Stimulated activated CD4-positive, alpha-beta T cell treated with anti-CD3 and anti-CD28 coated beads, Interleukin-2, amount 100 ng/mL, for 48 hours (primary cell): ENCODE measurements at regions not wholly inside any gene's neighbourhood (a gene's known extent, or its start where the extent isn't known, plus 50 kb on each side); places are given as distances from the start of the nearest gene placed in this dataset.
"Not testable (repeated sequence)": the region's sequence is repeated elsewhere in the genome, so short reads cannot be mapped to it uniquely, and the experiment has no call there.

Source experiments
- DNase-seq, 2 donors: peaks; one replicate each; pipeline ENCODE4 v3.0.0-alpha.2; 2020

DNA sequence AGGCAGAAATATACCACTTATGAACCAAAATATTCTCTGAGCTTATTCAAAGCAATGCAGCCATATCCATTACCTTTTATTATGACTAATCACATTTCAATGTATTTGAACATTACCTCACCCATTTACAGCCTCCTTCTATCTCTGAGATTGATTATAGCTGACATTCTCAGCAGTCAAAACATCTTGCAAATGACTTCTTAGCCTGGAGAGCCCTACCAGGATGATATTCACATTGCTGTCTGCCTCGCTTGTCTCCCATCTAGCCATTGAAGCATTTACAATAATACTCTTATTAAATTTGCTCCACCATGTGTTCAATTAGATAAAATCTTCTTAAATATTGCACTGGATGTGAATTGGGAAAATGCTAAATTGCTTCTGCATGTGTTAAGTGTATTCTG, 1879.9 kb upstream of the ACO1 start:
- DNase-seq = no peak

DNA sequence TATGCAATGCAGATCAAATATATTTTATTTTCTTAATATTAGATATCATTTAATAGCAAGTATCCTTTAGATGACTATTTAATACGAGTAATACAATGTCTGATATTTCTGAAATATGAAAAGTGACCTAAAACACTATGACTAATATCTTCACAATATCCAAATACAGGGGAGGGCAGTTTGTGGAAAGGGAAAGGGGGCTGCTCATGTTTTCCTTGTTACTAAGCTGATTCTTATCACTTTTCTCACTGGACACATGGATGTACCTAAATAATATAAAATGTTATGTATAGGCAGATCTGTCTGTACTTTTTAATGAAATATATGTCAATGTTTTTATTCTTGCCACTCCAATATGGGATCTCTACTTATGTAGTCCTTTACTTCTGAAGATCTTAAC, 1879.1 kb upstream of the ACO1 start:
- DNase-seq = no peak

DNA sequence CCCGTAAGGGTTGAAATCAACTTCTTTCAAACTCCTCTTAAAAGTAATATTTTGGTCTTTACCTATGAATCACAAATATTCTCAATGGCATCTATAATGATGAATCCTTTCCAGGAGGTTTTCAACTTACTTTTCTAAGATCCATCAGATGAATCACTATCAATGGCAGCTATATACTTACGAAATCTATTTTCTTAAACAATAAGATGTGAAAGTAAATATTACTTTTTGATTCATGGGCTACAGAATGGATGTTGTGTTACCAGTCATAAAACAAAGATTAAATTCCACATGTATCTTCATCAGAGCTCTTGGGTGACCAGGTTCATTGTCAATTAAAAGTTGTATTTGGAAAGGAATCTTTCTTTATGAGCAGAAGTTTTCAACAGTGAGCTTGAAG, 1877.7 kb upstream of the ACO1 start:
- DNase-seq = no peak

DNA sequence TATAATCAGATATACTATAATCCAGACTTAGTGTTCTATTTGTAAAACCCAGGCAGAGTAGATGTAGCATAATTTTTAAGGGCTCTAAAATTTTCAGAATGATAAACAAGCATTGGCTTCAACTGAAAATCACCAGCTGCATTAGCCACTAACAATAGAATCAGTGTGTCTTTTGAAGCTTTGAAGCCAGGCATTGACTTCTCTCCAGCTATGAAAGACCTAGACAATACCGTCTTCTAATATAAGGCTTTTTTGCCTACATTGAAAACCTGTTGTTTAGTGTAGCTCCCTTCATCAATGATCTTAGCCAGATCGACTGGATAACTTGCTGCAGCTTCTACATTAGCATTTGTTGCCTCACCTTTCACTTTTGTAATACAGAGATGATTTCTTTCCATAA, 1877.3 kb upstream of the ACO1 start:
- no peak for DNase-seq

DNA sequence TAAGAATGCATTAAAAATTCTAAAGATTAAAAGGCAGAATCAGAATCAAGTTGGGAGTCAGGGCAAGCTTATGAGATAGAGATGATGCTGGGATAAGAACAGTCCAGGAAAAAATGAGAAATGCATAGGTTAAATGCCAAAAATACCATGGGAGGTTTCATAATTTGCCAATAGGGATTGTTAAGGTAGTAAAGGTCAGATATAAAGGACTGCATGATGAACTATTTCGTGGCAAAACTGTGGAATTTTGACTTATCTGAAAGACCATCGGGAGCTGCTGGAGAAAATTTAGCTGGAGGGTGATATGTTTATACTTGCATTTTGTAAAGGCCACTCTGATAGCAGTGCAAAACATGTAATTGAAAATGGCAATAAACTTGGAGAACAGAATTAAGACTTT, 1872.8 kb upstream of the ACO1 start:
- DNase-seq = no peak

DNA sequence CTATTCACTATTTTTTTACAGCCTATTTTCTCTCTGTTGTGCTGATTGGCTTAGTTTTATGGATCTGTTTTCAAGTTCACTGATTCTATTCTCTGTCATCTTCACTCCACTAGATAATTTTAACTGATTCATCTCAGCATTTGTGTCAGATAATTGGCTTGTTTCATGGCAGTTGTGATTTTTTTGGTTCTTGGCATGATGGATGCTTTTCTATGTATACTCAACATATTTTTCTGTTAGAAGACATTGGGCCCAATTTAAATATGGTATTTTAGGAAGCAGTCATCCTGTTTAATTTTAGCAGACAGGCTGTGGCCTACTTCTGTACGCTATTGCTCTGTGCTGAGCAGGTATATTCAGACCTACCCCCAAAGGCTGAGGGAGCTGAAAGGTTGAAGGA, 1865.3 kb upstream of the ACO1 start:
- DNase-seq = no peak

DNA sequence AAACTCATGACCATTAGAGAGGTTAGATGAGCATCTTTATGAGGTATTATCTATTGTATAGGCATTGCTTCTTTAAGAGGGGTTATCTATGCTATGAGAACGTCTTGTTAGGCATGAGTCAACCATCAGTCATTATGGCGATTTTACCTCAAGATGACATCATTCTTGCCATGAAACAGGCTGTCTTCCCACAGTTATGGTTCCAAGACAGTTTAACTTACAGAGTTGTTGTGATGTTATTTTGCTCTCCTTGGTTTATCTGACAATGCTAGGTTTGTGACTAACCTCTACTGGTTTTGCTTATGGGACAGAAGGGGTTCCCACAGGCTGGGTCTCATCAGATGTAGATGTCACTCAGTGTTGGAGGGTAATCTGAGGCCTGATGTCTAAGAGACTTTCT, 1864.7 kb upstream of the ACO1 start:
- no peak for DNase-seq

DNA sequence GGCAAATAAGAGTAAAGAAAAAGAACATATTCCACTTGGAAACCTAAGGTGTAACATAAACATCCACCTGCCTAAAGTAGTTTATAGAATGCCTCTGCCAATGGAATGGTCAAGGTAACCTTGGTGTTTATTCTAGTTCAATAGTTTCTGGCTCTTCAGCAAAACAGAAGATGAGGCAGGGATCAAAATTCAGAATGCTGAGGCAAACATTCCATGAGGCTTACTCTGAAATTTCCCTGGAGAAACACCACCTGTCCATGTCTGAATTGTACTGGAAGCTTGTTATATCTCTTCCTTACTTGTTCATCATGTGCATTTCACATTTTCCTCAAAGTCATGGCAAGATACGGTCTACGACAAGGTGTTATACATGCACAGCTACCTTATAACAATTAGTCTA, 1862.4 kb upstream of the ACO1 start:
- DNase-seq = no peak

DNA sequence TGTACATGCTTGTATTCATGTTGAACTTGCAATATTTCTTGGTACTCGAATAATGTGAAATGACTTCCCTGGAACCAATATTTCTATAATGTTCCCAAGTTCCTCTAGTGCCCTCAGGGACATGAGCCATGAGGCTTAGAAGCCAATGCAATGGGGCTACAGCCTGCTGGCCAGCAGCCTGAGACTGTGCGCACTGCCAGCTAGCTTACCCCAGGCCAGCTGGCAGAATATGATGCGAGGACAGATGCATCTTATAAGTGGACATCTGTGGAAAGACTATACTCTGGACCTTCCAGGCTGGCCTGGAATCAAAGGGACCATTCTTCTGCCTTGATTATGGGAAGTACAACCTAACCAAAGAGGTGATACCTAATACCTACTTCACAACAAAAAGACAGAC, 1862.0 kb upstream of the ACO1 start:
- DNase-seq = no peak

DNA sequence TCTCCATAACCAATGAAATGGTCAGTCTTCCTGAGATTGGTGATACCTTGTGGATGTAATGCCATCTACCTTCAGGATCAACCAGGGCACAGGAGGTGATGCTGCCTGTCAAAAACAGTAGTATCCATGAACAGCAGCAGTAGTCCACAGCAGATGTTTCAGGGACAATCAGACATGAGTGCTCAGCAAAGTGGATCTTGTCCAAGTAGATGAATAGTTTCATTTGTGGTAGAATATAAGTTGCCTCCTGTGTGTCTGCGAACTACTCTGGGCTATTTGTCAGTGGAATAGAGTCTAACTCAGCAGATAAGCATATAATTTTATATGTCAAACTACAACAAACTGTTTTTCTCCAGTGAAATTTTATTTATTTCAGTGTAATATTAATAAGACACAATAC, 1860.1 kb upstream of the ACO1 start:
- DNase-seq = no peak

DNA sequence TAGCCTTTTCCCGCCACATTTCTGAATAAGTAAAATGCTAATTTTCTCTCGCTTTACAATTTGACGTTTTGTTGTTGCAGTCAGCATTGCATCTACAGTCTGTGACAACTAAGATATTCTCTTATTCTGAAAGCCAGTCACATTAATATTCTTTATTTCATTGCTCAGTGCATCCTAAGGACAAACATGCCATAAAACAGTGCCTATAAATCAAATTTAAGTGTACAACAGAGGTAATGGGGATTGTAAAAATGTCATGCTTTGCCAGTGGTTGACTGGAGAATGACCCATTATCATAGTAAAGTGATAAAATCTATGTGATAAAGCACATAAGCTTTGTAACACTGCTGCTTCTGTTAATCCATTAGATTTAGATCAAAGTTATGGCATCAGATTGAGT, 1850.0 kb upstream of the ACO1 start:
- DNase-seq = no peak

DNA sequence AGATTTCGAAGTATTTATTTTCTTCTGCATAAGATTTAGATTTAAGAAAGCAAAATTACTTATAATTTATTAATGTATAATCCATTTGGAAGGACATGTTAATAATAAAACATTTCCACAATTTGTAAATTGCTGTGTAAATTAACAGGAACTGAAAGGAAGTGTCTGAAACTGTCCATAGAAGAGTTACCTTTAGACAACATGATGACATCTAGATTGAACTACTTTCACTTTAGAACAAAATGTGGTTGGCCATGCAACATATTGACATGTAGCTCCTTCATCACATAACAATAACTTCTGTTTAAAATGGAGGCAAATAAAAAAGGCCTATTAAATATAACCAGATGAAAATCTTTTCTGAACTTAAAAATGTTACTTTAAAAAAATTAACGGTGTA, 1849.5 kb upstream of the ACO1 start:
- no peak for DNase-seq

DNA sequence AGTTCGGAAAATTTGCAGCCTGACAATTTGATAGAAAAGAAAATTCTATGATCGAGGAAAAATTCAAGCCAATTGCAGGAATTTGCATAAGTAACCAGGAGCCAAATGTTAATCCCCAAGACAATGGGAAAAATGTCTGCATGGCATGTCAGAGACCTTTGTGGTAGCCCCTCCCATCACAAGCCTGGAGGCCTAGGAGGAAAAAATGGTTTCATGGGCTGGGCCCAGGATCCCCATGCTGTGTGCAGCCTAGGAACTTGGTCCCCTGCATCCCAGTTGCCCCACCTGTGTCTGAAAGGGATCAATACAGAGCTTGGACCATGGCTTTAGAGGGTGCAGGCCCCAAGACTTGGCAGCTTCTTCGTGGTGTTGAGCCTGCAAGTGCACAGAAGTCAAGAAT, 1847.9 kb upstream of the ACO1 start:
- no peak for DNase-seq

DNA sequence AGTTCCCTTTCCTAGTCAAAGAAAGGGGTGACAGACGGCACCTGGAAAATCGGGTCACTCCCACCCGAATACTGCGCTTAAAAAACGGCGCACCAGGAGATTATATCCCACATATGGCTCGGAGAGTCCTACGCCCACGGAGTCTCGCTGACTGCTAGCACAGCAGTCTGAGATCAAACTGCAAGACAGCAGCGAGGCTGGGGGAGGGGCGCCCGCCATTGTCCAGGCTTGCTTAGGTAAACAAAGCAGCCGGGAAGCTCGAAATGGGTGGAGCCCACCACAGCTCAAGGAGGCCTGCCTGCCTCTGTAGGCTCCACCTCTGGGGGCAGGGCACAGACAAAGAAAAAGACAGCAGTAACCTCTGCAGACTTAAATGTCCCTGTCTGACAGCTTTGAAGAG, 1844.7 kb upstream of the ACO1 start:
- DNase-seq = not testable (repeated sequence)

DNA sequence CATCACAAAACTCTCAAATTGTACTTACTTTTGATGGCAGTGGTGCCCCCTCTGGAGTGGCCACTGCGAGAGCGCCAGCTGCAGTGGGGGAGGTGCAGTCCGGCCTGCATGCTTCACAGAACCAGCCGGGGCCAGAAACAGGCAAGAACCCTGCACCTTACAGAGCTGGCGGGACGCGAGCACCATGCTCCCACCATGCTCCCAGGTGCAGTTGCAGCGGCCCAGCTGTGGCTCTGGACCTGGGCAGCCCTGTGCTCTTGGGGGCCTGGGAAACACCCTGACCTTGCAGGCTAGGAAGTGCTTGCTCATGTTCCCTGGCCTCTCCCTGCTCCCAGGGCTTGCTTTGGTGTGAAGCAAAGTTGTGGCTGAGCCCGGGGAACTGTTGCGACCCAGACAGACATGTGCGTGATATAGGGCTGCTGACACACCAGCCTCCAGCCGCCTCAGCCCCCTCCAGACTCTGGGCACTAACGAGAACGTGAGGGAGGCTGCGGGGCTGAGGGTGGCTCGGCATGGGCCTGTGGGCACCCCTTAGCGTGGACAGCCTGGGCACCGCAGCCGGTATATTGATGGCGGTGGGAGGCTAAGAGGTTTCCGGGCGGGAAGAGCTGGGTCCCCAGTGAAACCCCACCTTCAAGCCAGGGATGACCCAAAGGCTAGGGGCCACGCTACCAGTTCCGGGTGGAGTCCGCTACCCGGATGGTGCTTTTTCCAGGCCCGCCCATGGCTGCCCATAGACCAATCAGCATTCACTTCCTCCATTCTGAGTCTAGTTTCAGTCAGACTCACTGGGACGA, 1809.9 kb upstream of the ACO1 start:
- no peak for DNase-seq

DNA sequence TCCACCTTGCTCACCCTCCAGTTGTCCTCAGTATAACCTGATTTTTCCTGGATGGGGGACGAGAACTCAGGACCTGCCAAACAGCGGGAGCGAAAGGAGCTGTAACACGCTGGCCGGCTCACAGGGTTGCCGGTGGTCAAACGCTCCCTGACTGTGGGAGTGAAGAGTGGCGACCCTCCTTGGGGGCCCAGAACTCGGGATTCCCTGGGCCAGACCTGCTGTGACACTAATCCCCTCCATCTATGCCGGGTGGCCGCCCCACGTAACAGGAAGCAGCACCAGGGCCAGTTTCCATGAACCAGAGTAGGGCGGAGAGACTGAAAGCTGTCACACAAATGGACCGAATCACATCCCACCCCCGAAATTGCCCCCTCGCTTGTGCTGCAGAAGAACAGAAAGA, 1809.2 kb upstream of the ACO1 start:
- DNase-seq = no peak

DNA sequence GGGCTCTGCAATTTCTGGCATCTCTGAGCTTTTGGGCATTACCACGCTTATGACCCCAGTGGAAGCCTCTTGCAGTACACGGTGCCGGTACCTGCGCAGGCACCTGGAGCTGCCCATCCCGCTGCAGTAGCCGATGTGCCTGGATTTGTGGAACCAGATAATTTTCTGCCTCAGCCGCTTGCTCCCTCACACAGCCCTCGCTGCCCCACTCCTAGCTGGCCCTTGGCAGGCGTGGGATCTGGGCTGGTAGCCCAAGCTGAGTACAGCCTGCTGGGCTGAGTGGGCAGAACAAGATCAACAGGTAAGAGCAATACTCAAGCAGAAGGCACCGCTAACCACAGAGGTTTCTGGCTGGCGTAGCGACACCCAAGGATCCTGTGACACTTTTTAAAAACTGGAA, 1808.8 kb upstream of the ACO1 start:
- DNase-seq = no peak

DNA sequence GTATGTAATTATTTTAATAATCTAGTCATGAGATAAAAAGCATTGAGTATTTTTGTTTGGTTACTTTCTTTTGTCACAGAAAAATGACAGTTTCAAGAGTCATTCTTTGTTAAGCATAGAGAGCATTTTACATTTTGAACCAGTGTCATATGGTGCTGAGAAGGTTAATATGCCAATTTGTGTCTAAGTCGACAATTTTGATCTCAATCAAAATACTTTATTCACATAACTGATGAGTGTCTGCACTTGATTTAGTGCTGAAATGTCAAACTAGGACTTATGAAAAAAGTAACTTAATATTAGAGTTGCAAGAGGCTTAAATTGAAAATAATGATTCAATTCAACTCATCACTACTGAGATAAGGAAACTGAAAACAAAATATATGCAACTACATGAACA, 1804.6 kb upstream of the ACO1 start:
- DNase-seq = no peak

DNA sequence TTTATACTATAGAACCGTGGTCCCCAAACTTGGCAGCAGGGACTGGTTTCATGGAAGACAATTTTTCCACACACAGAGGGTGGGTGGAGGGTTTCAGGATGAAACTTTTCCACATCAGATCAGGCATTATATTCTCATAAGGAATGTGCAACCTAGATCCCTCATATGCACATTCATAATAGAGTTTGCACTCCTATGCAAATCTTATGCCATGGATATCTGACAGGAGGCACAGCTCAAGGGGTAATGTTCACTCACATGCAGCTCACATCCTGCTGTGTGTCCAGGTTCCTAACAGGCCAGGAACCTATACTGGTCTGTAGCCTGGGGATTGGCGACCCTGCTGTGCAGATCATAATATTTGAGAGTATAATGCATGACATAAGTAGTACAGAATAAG, 1802.2 kb upstream of the ACO1 start:
- DNase-seq = no peak

DNA sequence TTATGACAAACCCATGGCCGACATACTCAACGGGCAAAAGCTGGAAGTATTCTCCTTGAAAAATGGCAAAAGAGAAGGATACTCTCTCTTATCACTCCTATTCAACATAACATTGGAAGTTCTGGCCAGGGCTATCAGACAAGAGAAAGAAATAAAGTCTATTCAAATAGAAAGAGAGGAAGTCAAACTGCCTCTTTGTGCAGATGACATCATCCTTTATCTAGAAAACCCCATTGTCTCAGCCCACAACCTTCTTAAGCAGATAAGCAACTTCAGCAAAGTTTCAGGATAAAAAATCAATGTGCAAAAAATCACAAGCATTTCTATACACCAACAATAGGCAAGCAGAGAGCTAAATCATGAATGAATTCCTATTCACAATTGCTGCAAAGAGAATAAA, 1799.9 kb upstream of the ACO1 start:
- no peak for DNase-seq

DNA sequence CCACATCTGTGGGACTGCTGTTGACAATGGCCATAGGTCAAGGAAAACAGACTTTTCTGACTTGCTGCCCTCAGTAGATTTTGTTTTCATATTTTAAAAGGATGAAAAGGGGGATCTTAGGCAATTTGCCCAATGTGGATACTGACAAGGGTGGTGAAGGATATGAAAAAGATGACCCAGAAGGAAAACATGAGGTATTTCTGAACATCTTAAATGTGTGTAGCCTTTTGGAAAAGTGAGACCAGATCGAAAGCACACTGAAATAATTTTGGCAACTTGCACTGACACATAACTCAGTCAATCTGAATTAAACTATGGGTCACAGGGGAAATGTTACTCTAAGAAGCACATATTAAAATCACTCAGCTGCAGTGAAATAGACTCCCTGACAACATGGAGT, 1793.0 kb upstream of the ACO1 start:
- no peak for DNase-seq

DNA sequence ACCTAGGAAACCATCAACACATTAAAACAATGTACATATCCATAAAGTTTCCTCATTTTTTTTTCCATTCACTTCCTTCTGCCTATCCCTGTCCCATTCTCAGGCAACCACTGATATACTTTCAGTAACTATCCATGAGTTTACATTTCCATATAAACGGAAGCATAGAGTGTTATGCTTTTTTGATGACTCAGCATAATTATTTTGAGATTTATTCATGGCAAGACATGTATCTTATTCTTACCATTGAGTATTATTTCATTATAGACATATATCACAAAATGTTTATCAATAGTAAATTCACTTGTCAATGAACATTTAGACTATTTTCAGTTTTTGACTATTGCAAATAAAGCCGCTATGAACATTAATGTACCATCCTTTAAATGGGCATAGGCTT, 1786.8 kb upstream of the ACO1 start:
- no peak for DNase-seq

DNA sequence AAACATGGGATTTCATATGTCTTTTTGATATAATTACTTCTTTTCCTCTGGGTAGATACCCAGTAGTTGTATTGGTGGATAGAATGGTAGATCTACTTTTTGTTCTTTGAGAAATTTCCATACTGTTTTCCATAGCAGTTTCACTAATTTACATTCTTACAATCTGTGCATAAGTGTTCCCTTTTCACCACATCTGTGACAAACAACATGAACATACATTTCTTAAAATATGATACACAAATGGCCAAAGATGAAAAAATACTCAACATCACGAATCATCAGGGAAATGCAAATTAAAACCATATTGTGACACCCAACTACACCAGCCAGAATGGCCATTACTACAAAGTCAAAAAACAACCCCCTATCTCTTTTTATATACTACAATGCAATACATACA, 1778.5 kb upstream of the ACO1 start:
- no peak for DNase-seq

DNA sequence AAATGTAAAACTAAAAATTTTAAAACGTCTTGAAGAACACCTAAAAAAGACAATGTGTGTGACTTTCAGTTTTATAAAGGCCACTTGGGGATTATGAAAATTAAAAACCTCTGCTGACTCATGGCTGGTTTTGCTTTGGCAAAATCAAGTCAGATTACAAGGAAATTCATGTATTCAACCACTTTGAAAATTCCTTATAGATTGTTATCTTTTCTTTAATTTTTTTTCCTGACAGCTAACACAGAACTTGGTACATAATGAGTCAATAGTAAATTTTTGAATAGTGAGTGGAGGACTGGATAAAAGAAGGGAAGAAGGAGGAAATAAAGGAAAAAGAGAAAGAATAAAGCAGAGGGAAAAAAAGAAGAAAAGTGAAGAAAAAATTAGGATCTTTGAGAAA, 1774.7 kb upstream of the ACO1 start:
- no peak for DNase-seq

DNA sequence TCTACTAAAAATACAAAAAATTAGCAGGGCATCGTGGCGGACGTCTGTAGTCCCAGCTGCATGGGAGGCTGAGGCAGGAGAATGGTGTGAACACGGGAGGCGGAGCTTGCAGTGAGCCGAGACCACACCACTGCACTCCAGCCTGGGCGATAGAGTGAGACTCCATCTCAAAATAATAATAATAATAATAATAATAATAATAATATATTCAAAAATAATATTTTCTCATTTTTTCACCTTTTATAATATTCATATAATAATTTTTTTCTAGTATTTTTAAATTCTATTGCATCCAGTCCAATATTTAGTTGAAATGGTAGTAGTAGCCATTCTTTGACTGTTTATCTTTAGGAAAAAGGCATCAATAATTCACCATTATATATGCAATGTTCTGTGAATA, 1767.7 kb upstream of the ACO1 start:
- not testable (repeated sequence) for DNase-seq

DNA sequence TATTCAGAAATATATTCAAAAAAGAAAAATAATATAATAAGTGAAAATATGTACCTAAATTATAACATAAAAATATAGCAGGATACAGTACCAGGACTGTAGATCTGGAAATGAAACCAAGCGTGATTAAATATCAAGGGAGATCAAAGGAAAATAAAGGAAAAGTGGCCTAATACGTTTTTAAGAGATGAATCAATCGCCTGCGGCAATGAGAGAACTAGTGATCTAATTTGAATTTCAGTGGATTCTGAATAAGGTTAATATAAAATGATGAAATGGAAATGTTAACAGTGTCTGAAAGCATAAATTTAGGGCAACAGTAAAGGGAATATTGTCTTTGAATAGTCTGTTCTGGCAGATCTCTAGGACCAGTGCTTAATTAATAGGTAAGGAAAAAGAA, 1761.9 kb upstream of the ACO1 start:
- DNase-seq = no peak
